ENCODE measurements at regions not wholly inside any gene's neighbourhood (a gene's known extent, or its start where the extent isn't known, plus 50 kb on each side); places are given as distances from the start of the nearest gene placed in this dataset.

DNA sequence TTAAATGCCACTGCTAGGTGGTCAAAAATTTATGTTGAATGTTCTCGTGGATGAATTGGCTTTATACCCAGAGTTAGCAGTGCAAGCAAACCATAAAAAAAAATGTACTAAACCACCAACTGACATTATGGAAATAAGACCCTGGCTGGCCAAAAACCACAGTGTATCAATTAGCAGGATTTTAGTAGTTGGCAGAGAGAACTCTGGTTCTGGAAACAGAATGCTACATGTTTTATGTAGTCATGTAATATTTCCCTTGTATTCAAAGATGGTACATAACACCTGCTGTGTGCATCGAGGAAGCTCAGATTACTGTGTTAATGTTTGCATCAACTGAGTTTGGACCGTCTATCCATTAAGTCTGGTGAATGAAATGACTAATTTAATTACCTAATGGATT is 618.5 kb downstream of the CCSER2 start:
- TF ChIP-seq, protein P1, sequence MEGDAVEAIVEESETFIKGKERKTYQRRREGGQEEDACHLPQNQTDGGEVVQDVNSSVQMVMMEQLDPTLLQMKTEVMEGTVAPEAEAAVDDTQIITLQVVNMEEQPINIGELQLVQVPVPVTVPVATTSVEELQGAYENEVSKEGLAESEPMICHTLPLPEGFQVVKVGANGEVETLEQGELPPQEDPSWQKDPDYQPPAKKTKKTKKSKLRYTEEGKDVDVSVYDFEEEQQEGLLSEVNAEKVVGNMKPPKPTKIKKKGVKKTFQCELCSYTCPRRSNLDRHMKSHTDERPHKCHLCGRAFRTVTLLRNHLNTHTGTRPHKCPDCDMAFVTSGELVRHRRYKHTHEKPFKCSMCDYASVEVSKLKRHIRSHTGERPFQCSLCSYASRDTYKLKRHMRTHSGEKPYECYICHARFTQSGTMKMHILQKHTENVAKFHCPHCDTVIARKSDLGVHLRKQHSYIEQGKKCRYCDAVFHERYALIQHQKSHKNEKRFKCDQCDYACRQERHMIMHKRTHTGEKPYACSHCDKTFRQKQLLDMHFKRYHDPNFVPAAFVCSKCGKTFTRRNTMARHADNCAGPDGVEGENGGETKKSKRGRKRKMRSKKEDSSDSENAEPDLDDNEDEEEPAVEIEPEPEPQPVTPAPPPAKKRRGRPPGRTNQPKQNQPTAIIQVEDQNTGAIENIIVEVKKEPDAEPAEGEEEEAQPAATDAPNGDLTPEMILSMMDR (IDR thresholded peaks at IDR 0.05), result no peak
- TF ChIP-seq POLR2A (IDR thresholded peaks at IDR 0.05), result no peak
- TF ChIP-seq EP300 (IDR thresholded peaks at IDR 0.05; ENCODE audit: low read depth), result no peak
- no peak for TF ChIP-seq POLR2AphosphoS5 (IDR thresholded peaks at IDR 0.05)

Measured in transverse colon (tissue), 4 donors.